OCI-LY1 (cell line): ENCODE measurements at regions not wholly inside any gene's neighbourhood (a gene's known extent, or its start where the extent isn't known, plus 50 kb on each side); places are given as distances from the start of the nearest gene placed in this dataset.

Experiments used
- EZH2 ChIP-seq: fragments of 200-600 bp; sonication (generic), shearing (Covaris generic); IDR thresholded peaks from 2 replicates; pipeline ENCODE4 v1.8.0; 2017; ENCODE audit warnings: borderline replicate concordance, mixed run types, mild to moderate bottlenecking, antibody characterized with exemption, low read length, moderate library complexity, mixed read lengths
- TF ChIP-seq, protein P1 (sequence below): fragments of 200-600 bp; sonication (generic), shearing (Covaris generic); IDR thresholded peaks from 2 replicates; pipeline ENCODE4 v1.5.1; 2017; ENCODE audit warnings: mild to moderate bottlenecking, antibody characterized with exemption, low read length, moderate library complexity, mixed read lengths

DNA sequence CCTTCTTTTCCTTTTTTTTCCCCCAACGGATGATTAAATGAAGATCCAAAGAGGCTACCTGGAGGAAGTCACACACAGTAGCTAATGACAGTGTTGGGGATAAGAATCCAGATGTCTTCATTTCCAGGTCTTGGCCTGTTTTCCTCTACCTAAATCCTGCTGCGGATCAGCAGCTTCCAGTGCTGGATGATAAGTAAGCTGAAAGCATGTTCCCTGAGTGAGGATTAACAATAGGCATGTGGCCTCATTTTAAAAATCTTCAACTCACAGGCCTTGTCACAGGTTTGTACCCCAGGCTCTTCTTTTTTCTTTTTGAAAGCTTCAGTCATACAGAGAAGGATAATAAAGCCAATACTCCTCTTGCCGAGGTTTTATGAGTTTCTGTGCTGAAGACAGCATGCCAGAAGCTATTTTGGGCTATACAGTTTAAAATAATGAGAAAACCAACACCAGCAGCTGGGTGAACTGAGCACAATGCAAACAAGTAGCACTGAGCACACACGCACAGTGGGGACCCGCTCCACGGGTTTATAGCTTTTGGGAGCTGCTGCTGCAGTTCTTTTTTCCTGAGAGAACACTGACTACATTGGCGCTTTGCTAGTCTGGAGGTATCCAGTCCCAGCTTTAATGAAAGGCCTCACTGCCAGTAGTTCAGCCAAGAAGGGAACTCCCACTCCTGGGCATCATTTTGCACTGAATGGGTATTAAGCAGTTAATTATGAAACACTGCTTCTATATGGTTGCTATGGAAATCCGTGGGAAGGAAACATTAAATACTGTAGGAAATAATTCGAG, 184.2 kb upstream of the CTSO start:
- TF ChIP-seq EZH2, result no peak
- TF ChIP-seq, protein P1, sequence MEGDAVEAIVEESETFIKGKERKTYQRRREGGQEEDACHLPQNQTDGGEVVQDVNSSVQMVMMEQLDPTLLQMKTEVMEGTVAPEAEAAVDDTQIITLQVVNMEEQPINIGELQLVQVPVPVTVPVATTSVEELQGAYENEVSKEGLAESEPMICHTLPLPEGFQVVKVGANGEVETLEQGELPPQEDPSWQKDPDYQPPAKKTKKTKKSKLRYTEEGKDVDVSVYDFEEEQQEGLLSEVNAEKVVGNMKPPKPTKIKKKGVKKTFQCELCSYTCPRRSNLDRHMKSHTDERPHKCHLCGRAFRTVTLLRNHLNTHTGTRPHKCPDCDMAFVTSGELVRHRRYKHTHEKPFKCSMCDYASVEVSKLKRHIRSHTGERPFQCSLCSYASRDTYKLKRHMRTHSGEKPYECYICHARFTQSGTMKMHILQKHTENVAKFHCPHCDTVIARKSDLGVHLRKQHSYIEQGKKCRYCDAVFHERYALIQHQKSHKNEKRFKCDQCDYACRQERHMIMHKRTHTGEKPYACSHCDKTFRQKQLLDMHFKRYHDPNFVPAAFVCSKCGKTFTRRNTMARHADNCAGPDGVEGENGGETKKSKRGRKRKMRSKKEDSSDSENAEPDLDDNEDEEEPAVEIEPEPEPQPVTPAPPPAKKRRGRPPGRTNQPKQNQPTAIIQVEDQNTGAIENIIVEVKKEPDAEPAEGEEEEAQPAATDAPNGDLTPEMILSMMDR, result no peak
